HepG2 (cell line): ENCODE measurements at regions not wholly inside any gene's neighbourhood (a gene's known extent, or its start where the extent isn't known, plus 50 kb on each side); places are given as distances from the start of the nearest gene placed in this dataset.

ENCODE experiments used
- ARID4A ChIP-seq: sonication (generic); formaldehyde crosslinking; IDR thresholded peaks from 2 replicates; pipeline ENCODE4 v1.5.0; 2020; ENCODE audit warnings: mild to moderate bottlenecking, missing genetic modification reagents, borderline replicate concordance
- BORCS8-MEF2B ChIP-seq: sonication (generic); formaldehyde crosslinking; IDR thresholded peaks from 2 replicates; pipeline ENCODE4 v1.8.0; 2022; ENCODE audit warnings: mild to moderate bottlenecking, missing genetic modification reagents
- CSRNP1 ChIP-seq: sonication (generic); formaldehyde crosslinking; IDR thresholded peaks from 2 replicates; pipeline ENCODE4 v1.8.1; 2023; ENCODE audit warnings: mild to moderate bottlenecking, missing genetic modification reagents
- ELF1 ChIP-seq: sonication (generic); formaldehyde crosslinking; IDR thresholded peaks from 2 replicates; pipeline ENCODE4 v1.4.0; 2020; ENCODE audit warnings: missing genetic modification reagents
- JUN ChIP-seq: sonication (generic); formaldehyde crosslinking; IDR thresholded peaks from 2 replicates; pipeline ENCODE4 v1.4.0; 2020; ENCODE audit warnings: mild to moderate bottlenecking, missing genetic modification reagents
- MTF2 ChIP-seq: sonication (generic); formaldehyde crosslinking; IDR thresholded peaks from 2 replicates; pipeline ENCODE4 v1.5.0; 2020; ENCODE audit warnings: missing genetic modification reagents, borderline replicate concordance
- MXD3 ChIP-seq: IDR thresholded peaks from 2 replicates; pipeline ENCODE4 v1.6.1; 2016; ENCODE audit warnings: mild to moderate bottlenecking, missing biosample characterization, missing genetic modification reagents
- SP140L ChIP-seq: sonication (generic); formaldehyde crosslinking; IDR thresholded peaks from 2 replicates; pipeline ENCODE4 v1.4.0; 2020; ENCODE audit warnings: missing genetic modification reagents, borderline replicate concordance
- TBX2 ChIP-seq: sonication (generic); formaldehyde crosslinking; IDR thresholded peaks from 2 replicates; pipeline ENCODE4 v1.5.0; 2020; ENCODE audit warnings: missing genetic modification reagents, mild to moderate bottlenecking, borderline replicate concordance
- XRCC5 ChIP-seq: fragments of 200-400 bp; formaldehyde crosslinking; optimal IDR thresholded peaks from 2 replicates; pipeline ENCODE3; 2017; ENCODE audit warnings: mild to moderate bottlenecking, low read length
- ZFP36L1 ChIP-seq: sonication (generic); formaldehyde crosslinking; IDR thresholded peaks from 2 replicates; pipeline ENCODE4 v1.8.0; 2022; ENCODE audit warnings: mild to moderate bottlenecking, missing genetic modification reagents, moderate library complexity
- ZHX2 ChIP-seq, 2 experiments: sonication (generic) in 1 of 2; formaldehyde crosslinking in 1 of 2; IDR thresholded peaks; 2 replicates each; pipeline versions ENCODE4 v1.6.1 to v1.9.0; 2014 to 2022; ENCODE audit warnings: antibody characterized with exemption in 1 of 2, borderline replicate concordance in 1 of 2, inconsistent platforms in 1 of 2, low read depth in 1 of 2, missing genetic modification reagents in 1 of 2
- ZNF20 ChIP-seq: sonication (generic); formaldehyde crosslinking; IDR thresholded peaks from 2 replicates; pipeline ENCODE4 v1.4.0; 2020; ENCODE audit warnings: mild to moderate bottlenecking, moderate library complexity, missing genetic modification reagents
- ZNF207 ChIP-seq: fragments of 450-650 bp; IDR thresholded peaks from 2 replicates; pipeline ENCODE4 v1.6.1; 2016; ENCODE audit warnings: antibody characterized with exemption, borderline replicate concordance
- ZNF251 ChIP-seq: sonication (generic); formaldehyde crosslinking; IDR thresholded peaks from 2 replicates; pipeline ENCODE4 v1.9.0; 2021; ENCODE audit warnings: mild to moderate bottlenecking, missing genetic modification reagents
- ZNF296 ChIP-seq: sonication (generic); formaldehyde crosslinking; conservative IDR thresholded peaks from 2 replicates; pipeline ENCODE4 v1.5.0; 2020; ENCODE audit warnings: mild to moderate bottlenecking, missing genetic modification reagents
- ZNF530 ChIP-seq: sonication (generic); formaldehyde crosslinking; IDR thresholded peaks from 2 replicates; pipeline ENCODE4 v1.5.0; 2020; ENCODE audit warnings: low read depth, mild to moderate bottlenecking, missing genetic modification reagents
- ZNF580 ChIP-seq: IDR thresholded peaks from 2 replicates; pipeline ENCODE4 v1.6.1; 2016; ENCODE audit warnings: low read depth, borderline replicate concordance

GRCh38 chr5:155514105-155514563 lies 500.6 kb downstream of the KIF4B start (continued):
- no peak for TF ChIP-seq ZHX2 (IDR thresholded peaks at IDR 0.05; ENCODE audit: low read depth)
- TF ChIP-seq ZHX2 (CRISPR knock-in tag; IDR thresholded peaks at IDR 0.05; ENCODE audit: borderline replicate concordance), result no peak
- no peak for TF ChIP-seq ZNF251 (CRISPR knock-in tag)
- no peak for TF ChIP-seq ZNF580 (CRISPR knock-in tag)
- TF ChIP-seq SP140L, result no peak
- TF ChIP-seq XRCC5, result peak; percentile 72
- no peak for TF ChIP-seq ZNF207
- peak; percentile 20; the same call in 1 of the 2 replicates for TF ChIP-seq ARID4A
- TF ChIP-seq JUN (CRISPR knock-in tag), result peak; percentile 46; the same call in 1 of the 2 replicates
- no peak for TF ChIP-seq ELF1
- no peak for TF ChIP-seq MXD3
- TF ChIP-seq CSRNP1 (CRISPR knock-in tag), result no peak
- no peak for TF ChIP-seq ZNF530 (CRISPR knock-in tag)
- TF ChIP-seq TBX2 (CRISPR knock-in tag), result peak; percentile 67; the same call in 1 of the 2 replicates
- no peak for TF ChIP-seq ZFP36L1 (CRISPR knock-in tag)
- no peak for TF ChIP-seq ZNF296 (CRISPR knock-in tag)
- TF ChIP-seq MTF2 (CRISPR knock-in tag), result no peak
- TF ChIP-seq BORCS8-MEF2B, result no peak
- no peak for TF ChIP-seq ZNF20
